BLaER1 treated with 17β-estradiol and CSF1 and Interleukin-3, amounts not matched to agents 10 nM and 100 nM (cell line): ENCODE measurements at regions not wholly inside any gene's neighbourhood (a gene's known extent, or its start where the extent isn't known, plus 50 kb on each side); places are given as distances from the start of the nearest gene placed in this dataset.
A peak's percentile ranks its signal among the peaks of the same experiment; 100 is the strongest.
"Not testable (repeated sequence)": the region's sequence is repeated elsewhere in the genome, so short reads cannot be mapped to it uniquely, and the experiment has no call there.

Source experiments
- H3K27ac ChIP-seq, 11 experiments: shearing (Covaris generic); formaldehyde crosslinking; 2 replicates each; pipeline ENCODE4 v1.8.1; 2022
- H3K27me3 ChIP-seq, 11 experiments: shearing (Covaris generic); formaldehyde crosslinking; 2 replicates each; pipeline ENCODE4 v1.8.1; 2022
- H3K36me3 ChIP-seq, 11 experiments: shearing (Covaris generic); formaldehyde crosslinking; 2 replicates each; pipeline ENCODE4 v1.8.1; 2022
- H3K4me1 ChIP-seq, 10 experiments: shearing (Covaris generic); formaldehyde crosslinking; 2 replicates each; pipeline ENCODE4 v1.8.1; 2022
- H3K4me2 ChIP-seq, 11 experiments: shearing (Covaris generic); formaldehyde crosslinking; 2 replicates each; pipeline ENCODE4 v1.8.1; 2022
- H3K4me3 ChIP-seq, 10 experiments: shearing (Covaris generic); formaldehyde crosslinking; 2 replicates each; pipeline ENCODE4 v1.8.1; 2022
- H3K9ac ChIP-seq, 11 experiments: shearing (Covaris generic); formaldehyde crosslinking; 2 replicates each; pipeline ENCODE4 v1.8.1; 2022
- H3K9me3 ChIP-seq, 11 experiments: shearing (Covaris generic); formaldehyde crosslinking; replicated peaks in 1 of 11; 2 replicates each; pipeline ENCODE4 v1.8.1; 2022
- H4K20me1 ChIP-seq, 11 experiments: shearing (Covaris generic); formaldehyde crosslinking; 2 replicates each; pipeline ENCODE4 v1.8.1; 2022
- Cebpa-rat ChIP-seq, 11 experiments: shearing (Covaris generic); IDR thresholded peaks; 2 replicates each; pipeline ENCODE4 v1.8.1; 2022

- Histone ChIP-seq H4K20me1 (no peaks in the 10 kb centered on the region; a peak in 1 of 22 replicates), H3K27ac (no peak overlapping the region), H3K4me3 (no peak overlapping the region), H3K4me2 (peak overlapping the region in 8 of 11 experiments; percentile 57 to 81 (median 73); a peak in 15 of 22 replicates), H3K9ac (no peak overlapping the region), H3K27me3 (peaks cover 0 to 7% (median 0%) of the 10 kb centered on the region in 11 experiments; a peak in 2 of 22 replicates), H3K36me3 (0 out of 22 replicates have a peak, but pooled peaks cover 0 to 5% (median 0%) of the 10 kb centered on the region in 11 experiments), H3K9me3 (peaks cover 5 to 26% (median 19%) of the 10 kb centered on the region in 11 experiments; a peak in 19 of 22 replicates), H3K4me1 (peaks cover 0 to 72% (median 66%) of the 10 kb centered on the region in 10 experiments; a peak in 18 of 20 replicates)
- no peak for TF ChIP-seq Cebpa-rat (IDR thresholded peaks at IDR 0.05)
These were observed 87.8 kb upstream of the USP24 start for GRCh38 chr1:55302972-55303371.

- Histone ChIP-seq H3K4me2 (peak overlapping the region in 9 of 11 experiments; percentile 26 to 81 (median 70); a peak in 17 of 22 replicates), H3K4me1 (peaks cover 0 to 72% (median 66%) of the 10 kb centered on the region in 10 experiments; a peak in 18 of 20 replicates), H4K20me1 (no peaks in the 10 kb centered on the region; a peak in 1 of 22 replicates), H3K9ac (no peak overlapping the region), H3K36me3 (0 out of 22 replicates have a peak, but pooled peaks cover 0 to 5% (median 0%) of the 10 kb centered on the region in 11 experiments), H3K27ac (no peak overlapping the region), H3K4me3 (0 out of 20 replicates have a peak overlapping the region, but pooled peaks of 1 of the 10 experiments have one; percentile 8), H3K9me3 (peaks cover 7 to 34% (median 28%) of the 10 kb centered on the region in 11 experiments; a peak in 19 of 22 replicates), H3K27me3 (peaks cover 0 to 7% (median 0%) of the 10 kb centered on the region in 11 experiments; a peak in 2 of 22 replicates)
- no peak for TF ChIP-seq Cebpa-rat (IDR thresholded peaks at IDR 0.05)
These were observed 86.7 kb upstream of the USP24 start for GRCh38 chr1:55301912-55302311.

- H3K4me1 ChIP-seq, result peaks cover 0 to 71% (median 66%) of the 10 kb centered on the region in 10 experiments; a peak in 18 of 20 replicates
- 0 out of 22 replicates have a peak, but pooled peaks cover 0 to 5% (median 0%) of the 10 kb centered on the region in 11 experiments for H3K36me3 ChIP-seq
- no peaks in the 10 kb centered on the region; a peak in 1 of 22 replicates for H4K20me1 ChIP-seq
- H3K9me3 ChIP-seq, result peaks cover 10 to 34% (median 26%) of the 10 kb centered on the region in 11 experiments
- H3K27me3 ChIP-seq, result peaks cover 0 to 7% (median 0%) of the 10 kb centered on the region in 11 experiments; a peak in 2 of 22 replicates
- no peak for TF ChIP-seq Cebpa-rat (IDR thresholded peaks at IDR 0.05)
- no peak overlapping the region; a peak in 1 of 22 replicates for H3K27ac ChIP-seq
- H3K4me2 ChIP-seq, result peak overlapping the region in 9 of 11 experiments; percentile 26 to 81 (median 70); a peak in 19 of 22 replicates
- no peak overlapping the region for H3K9ac ChIP-seq
- no peak overlapping the region for H3K4me3 ChIP-seq
These were observed 85.8 kb upstream of the USP24 start for GRCh38 chr1:55300975-55301374.

- Histone ChIP-seq H4K20me1 (no peaks in the 10 kb centered on the region), H3K9me3 (peaks cover 18 to 47% (median 35%) of the 10 kb centered on the region in 11 experiments), H3K36me3 (0 out of 22 replicates have a peak, but pooled peaks cover 0 to 5% (median 0%) of the 10 kb centered on the region in 11 experiments), H3K27me3 (peaks cover 0 to 7% (median 0%) of the 10 kb centered on the region in 11 experiments; a peak in 2 of 22 replicates), H3K9ac (no peak overlapping the region), H3K27ac (no peak overlapping the region), H3K4me3 (no peak overlapping the region), H3K4me1 (peaks cover 0 to 45% (median 42%) of the 10 kb centered on the region in 10 experiments; a peak in 18 of 20 replicates), H3K4me2 (no peak overlapping the region)
- no peak for TF ChIP-seq Cebpa-rat (IDR thresholded peaks at IDR 0.05)
These were observed 83.2 kb upstream of the USP24 start for GRCh38 chr1:55298167-55298894.

GRCh38 chr1:55296247-55296646 lies 81.1 kb upstream of the USP24 start:
- not testable (repeated sequence) for H3K4me2 ChIP-seq, H3K4me3 ChIP-seq, H3K27ac ChIP-seq, H3K36me3 ChIP-seq, H4K20me1 ChIP-seq, H3K27me3 ChIP-seq, H3K9ac ChIP-seq
- Histone ChIP-seq H3K4me1 (peaks cover 0 to 24% (median 21%) of the 10 kb centered on the region in 10 experiments; a peak in 18 of 20 replicates), H3K9me3 (peaks cover 18 to 66% (median 36%) of the 10 kb centered on the region in 11 experiments)

GRCh38 chr1:55289614-55290013 lies 74.5 kb upstream of the USP24 start:
- Histone ChIP-seq H4K20me1 (no peaks in the 10 kb centered on the region), H3K36me3 (no peaks in the 10 kb centered on the region), H3K27me3 (no peaks in the 10 kb centered on the region), H3K27ac (peak overlapping the region in 4 of 11 experiments; percentile 76 to 83 (median 80); a peak in 4 of 22 replicates), H3K4me3 (no peak overlapping the region), H3K9ac (no peak overlapping the region), H3K4me1 (peaks cover 26 to 50% (median 41%) of the 10 kb centered on the region in 10 experiments), H3K4me2 (peak overlapping the region in 4 of 11 experiments; percentile 80 to 88 (median 84); a peak in 2 of 22 replicates), H3K9me3 (peaks cover 0 to 46% (median 13%) of the 10 kb centered on the region in 11 experiments; a peak in 16 of 22 replicates)
- TF ChIP-seq Cebpa-rat (IDR thresholded peaks at IDR 0.05), result no peak

- no peaks in the 10 kb centered on the region for H3K36me3 ChIP-seq
- TF ChIP-seq Cebpa-rat (IDR thresholded peaks at IDR 0.05), result no peak
- peak overlapping the region in 8 of 11 experiments; percentile 70 to 92 (median 86); a peak in 13 of 22 replicates for H3K4me2 ChIP-seq
- H3K4me3 ChIP-seq, result no peak overlapping the region
- H3K4me1 ChIP-seq, result peaks cover 26 to 50% (median 41%) of the 10 kb centered on the region in 10 experiments
- H3K27ac ChIP-seq, result peak overlapping the region in 8 of 11 experiments; percentile 26 to 83 (median 65); a peak in 12 of 22 replicates
- H3K27me3 ChIP-seq, result no peaks in the 10 kb centered on the region
- peak overlapping the region in 1 of 11 experiments; percentile 64; a peak in 3 of 22 replicates for H3K9ac ChIP-seq
- H4K20me1 ChIP-seq, result no peaks in the 10 kb centered on the region
- H3K9me3 ChIP-seq, result peaks cover 0 to 46% (median 13%) of the 10 kb centered on the region in 11 experiments; a peak in 16 of 22 replicates
These were observed 73.9 kb upstream of the USP24 start for GRCh38 chr1:55289042-55289441.

- Histone ChIP-seq H3K9ac (peak overlapping the region in 9 of 11 experiments; percentile 10 to 67 (median 53); a peak in 14 of 22 replicates), H3K9me3 (peaks cover 0 to 40% (median 13%) of the 10 kb centered on the region in 11 experiments; a peak in 16 of 22 replicates), H3K27me3 (no peaks in the 10 kb centered on the region), H3K4me1 (peaks cover 26 to 50% (median 41%) of the 10 kb centered on the region in 10 experiments), H3K4me2 (peak overlapping the region; percentile 70 to 92 (median 86)), H3K4me3 (peak overlapping the region; percentile 11 to 63 (median 40); a peak in 16 of 20 replicates), H3K36me3 (no peaks in the 10 kb centered on the region), H4K20me1 (no peaks in the 10 kb centered on the region), H3K27ac (peak overlapping the region in 10 of 11 experiments; percentile 37 to 83 (median 60); a peak in 18 of 22 replicates)
- TF ChIP-seq Cebpa-rat (IDR thresholded peaks at IDR 0.05), result no peak
These were observed 73.1 kb upstream of the USP24 start for GRCh38 chr1:55288245-55288644.
